ENCODE measurements at regions not wholly inside any gene's neighbourhood (a gene's known extent, or its start where the extent isn't known, plus 50 kb on each side); places are given as distances from the start of the nearest gene placed in this dataset.

- no peaks in the 10 kb centered on the region for H4K20me1 ChIP-seq (ENCODE audit: insufficient read depth, low read length, poor library complexity, severe bottlenecking)
Measured at GRCh38 chr22:47275605-47276449, 513.4 kb downstream of the TBC1D22A start.

DNA sequence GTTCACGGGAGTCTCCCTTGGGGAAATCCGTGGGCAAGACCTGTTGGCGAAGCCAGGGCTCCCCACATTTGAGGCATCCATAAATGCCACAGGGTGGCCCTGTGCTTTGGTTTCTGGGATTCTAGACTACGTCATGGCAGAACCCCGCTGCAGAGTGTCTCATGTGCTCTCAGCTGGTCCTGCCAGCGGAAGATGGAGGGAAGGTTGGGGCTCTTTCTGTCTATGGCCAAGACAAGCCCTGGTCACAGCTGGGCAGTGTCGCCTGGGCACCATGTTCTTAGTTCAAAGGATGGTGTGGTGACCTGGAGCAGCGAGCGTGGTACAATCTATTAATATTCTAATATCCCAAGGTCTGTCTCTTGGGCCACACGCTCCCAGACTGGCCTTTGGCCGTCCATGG is 511.7 kb downstream of the TBC1D22A start:
- no peaks in the 10 kb centered on the region for H3K36me3 ChIP-seq (ENCODE audit: insufficient read depth, low read length)
- H3F3A ChIP-seq (ENCODE audit: low read depth): no peaks in the 10 kb centered on the region
- no peak for TF ChIP-seq CTCF (conservative IDR thresholded peaks at IDR 0.05; ENCODE audit: low read length)
- no peak for TF ChIP-seq EZH2phosphoT487 (IDR thresholded peaks at IDR 0.05; ENCODE audit: borderline replicate concordance)
- no peaks in the 10 kb centered on the region for H3K79me2 ChIP-seq (ENCODE audit: insufficient read depth, low read length)
- H3K9ac ChIP-seq (ENCODE audit: low read depth, low read length, poor library complexity, severe bottlenecking): no peak overlapping the region
- H2AFZ ChIP-seq (ENCODE audit: low read length): no peak overlapping the region
- H3K4me1 ChIP-seq (ENCODE audit: insufficient read depth, low read length, poor library complexity, severe bottlenecking): no peaks in the 10 kb centered on the region
- no peak overlapping the region for H3K4me3 ChIP-seq (ENCODE audit: low read length, poor library complexity, severe bottlenecking)
- no peaks in the 10 kb centered on the region for H4K20me1 ChIP-seq (ENCODE audit: insufficient read depth, low read length, poor library complexity, severe bottlenecking)
- H3K9me3 ChIP-seq (ENCODE audit: insufficient read depth, low read depth, low read length): peaks cover 15% of the 10 kb centered on the region; the same call in 1 of the 2 replicates
- H3K4me2 ChIP-seq (ENCODE audit: low read depth, low read length, poor library complexity, severe bottlenecking): no peak overlapping the region
- H3K27me3 ChIP-seq (ENCODE audit: insufficient read depth, low read length, poor library complexity, severe bottlenecking): no peaks in the 10 kb centered on the region
- no peaks in the 10 kb centered on the region for H3K9me2 ChIP-seq (replicated peaks; ENCODE audit: low read depth, low read length)

More at GRCh38 chr22:47275605-47276449, 513.4 kb downstream of the TBC1D22A start:
- Histone ChIP-seq H3K36me3 (ENCODE audit: insufficient read depth, low read length) (no peaks in the 10 kb centered on the region), H3K9me3 (ENCODE audit: insufficient read depth, low read depth, low read length) (peaks cover 15% of the 10 kb centered on the region; the same call in 1 of the 2 replicates), H3K9me2 (replicated peaks; ENCODE audit: low read depth, low read length) (no peaks in the 10 kb centered on the region), H3K4me1 (ENCODE audit: insufficient read depth, low read length, poor library complexity, severe bottlenecking) (no peaks in the 10 kb centered on the region), H3K27me3 (ENCODE audit: insufficient read depth, low read length, poor library complexity, severe bottlenecking) (no peaks in the 10 kb centered on the region), H2AFZ (ENCODE audit: low read length) (no peak overlapping the region), H3F3A (ENCODE audit: low read depth) (no peaks in the 10 kb centered on the region), H3K4me2 (ENCODE audit: low read depth, low read length, poor library complexity, severe bottlenecking) (no peak overlapping the region), H3K4me3 (ENCODE audit: low read length, poor library complexity, severe bottlenecking) (no peak overlapping the region), H3K79me2 (ENCODE audit: insufficient read depth, low read length) (no peaks in the 10 kb centered on the region), H3K9ac (ENCODE audit: low read depth, low read length, poor library complexity, severe bottlenecking) (no peak overlapping the region)
- TF ChIP-seq EZH2phosphoT487 (IDR thresholded peaks at IDR 0.05; ENCODE audit: borderline replicate concordance): no peak
- no peak for TF ChIP-seq CTCF (conservative IDR thresholded peaks at IDR 0.05; ENCODE audit: low read length)

DNA sequence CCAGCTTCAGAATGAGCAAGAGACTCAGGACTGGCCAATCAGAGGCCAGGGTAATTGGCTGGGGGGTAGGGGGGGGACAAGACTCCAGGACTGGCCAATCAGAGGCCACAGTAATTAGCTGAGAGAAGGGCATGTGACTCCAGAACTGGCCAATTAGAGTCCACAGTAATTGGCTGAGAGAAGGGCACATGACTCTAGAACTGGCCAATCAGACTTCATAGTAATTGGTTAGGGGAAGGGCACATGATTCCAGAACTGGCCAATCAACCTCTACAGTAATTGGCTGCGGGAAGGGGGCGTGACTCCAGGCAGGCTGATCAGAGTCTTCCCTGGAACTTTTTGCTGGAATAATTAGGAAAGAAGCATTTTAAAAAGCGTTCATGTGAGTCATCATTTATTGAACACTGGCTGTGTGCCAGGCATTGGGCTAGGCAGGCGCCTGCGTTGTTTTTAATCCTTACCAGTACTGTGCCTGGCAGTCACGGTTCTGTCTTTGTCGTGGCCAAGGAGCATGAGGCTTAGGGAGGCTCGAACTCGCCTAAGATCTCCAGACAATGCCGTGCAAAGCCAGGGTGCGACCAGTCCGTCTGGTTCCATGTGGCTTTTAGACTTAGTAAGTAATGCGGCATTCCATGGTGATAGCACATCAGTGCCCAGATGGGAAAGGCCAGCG is 508.1 kb downstream of the TBC1D22A start:
- Histone ChIP-seq H3K4me3 (ENCODE audit: low read length, poor library complexity, severe bottlenecking) (no peak overlapping the region), H2AFZ (ENCODE audit: low read length) (no peak overlapping the region)

More for the DNA sequence above, 508.1 kb downstream of the TBC1D22A start:
- no peak for TF ChIP-seq EZH2phosphoT487 (IDR thresholded peaks at IDR 0.05; ENCODE audit: borderline replicate concordance)
- no peak for TF ChIP-seq CTCF (conservative IDR thresholded peaks at IDR 0.05; ENCODE audit: low read length)
- Histone ChIP-seq H4K20me1 (ENCODE audit: insufficient read depth, low read length, poor library complexity, severe bottlenecking) (no peaks in the 10 kb centered on the region), H3K27me3 (ENCODE audit: insufficient read depth, low read length, poor library complexity, severe bottlenecking) (no peaks in the 10 kb centered on the region), H3K4me2 (ENCODE audit: low read depth, low read length, poor library complexity, severe bottlenecking) (no peak overlapping the region), H3K79me2 (ENCODE audit: insufficient read depth, low read length) (no peaks in the 10 kb centered on the region), H3K4me1 (ENCODE audit: insufficient read depth, low read length, poor library complexity, severe bottlenecking) (no peaks in the 10 kb centered on the region), H3F3A (ENCODE audit: low read depth) (no peaks in the 10 kb centered on the region), H3K9me3 (ENCODE audit: insufficient read depth, low read depth, low read length) (peaks cover 15% of the 10 kb centered on the region; the same call in 1 of the 2 replicates), H3K9ac (ENCODE audit: low read depth, low read length, poor library complexity, severe bottlenecking) (no peak overlapping the region), H3K36me3 (ENCODE audit: insufficient read depth, low read length) (no peaks in the 10 kb centered on the region), H3K9me2 (replicated peaks; ENCODE audit: low read depth, low read length) (no peaks in the 10 kb centered on the region)
